HL-60 (cell line): ENCODE measurements at regions not wholly inside any gene's neighbourhood (a gene's known extent, or its start where the extent isn't known, plus 50 kb on each side); places are given as distances from the start of the nearest gene placed in this dataset.

Experiments
- DNase-seq, 2 experiments: peaks; one replicate each; pipeline ENCODE4 v3.0.0-alpha.2; 2010 to 2020; ENCODE audit warnings: low read depth in 1 of 2, low spot score in 1 of 2
- H3K27ac ChIP-seq: fragments of 250-450 bp; sonication (Bioruptor Pico); replicated peaks from 2 replicates; pipeline ENCODE4 v1.5.1; 2020; ENCODE audit warnings: mild to moderate bottlenecking, moderate library complexity
- H3K27me3 ChIP-seq: fragments of 250-450 bp; sonication (Bioruptor Pico); 2 replicates; pipeline ENCODE4 v1.5.1; 2021; ENCODE audit warnings: mild to moderate bottlenecking, moderate library complexity; ENCODE audit not compliant: insufficient read depth, poor library complexity, severe bottlenecking
- H3K4me3 ChIP-seq: replicated peaks from 2 replicates; pipeline ENCODE4 v1.5.1; 2011; ENCODE audit warnings: mild to moderate bottlenecking, control low read depth, low read length; ENCODE audit not compliant: insufficient read depth
- CTCF ChIP-seq: IDR thresholded peaks from one replicate; pipeline ENCODE4 v1.5.1; 2011; ENCODE audit warnings: low read length, control low read depth, inconsistent platforms; ENCODE audit not compliant: insufficient read depth
- GABPA ChIP-seq: IDR thresholded peaks from 2 replicates; pipeline ENCODE4 v1.6.1; 2012; ENCODE audit warnings: low read depth
- POLR2AphosphoS5 ChIP-seq: IDR thresholded peaks from 2 replicates; pipeline ENCODE4 v1.6.1; 2012; ENCODE audit warnings: low read depth
- REST ChIP-seq: IDR thresholded peaks from 2 replicates; pipeline ENCODE4 v1.6.1; 2012; ENCODE audit warnings: low read depth; ENCODE audit not compliant: insufficient replicate concordance
- SPI1 ChIP-seq: IDR thresholded peaks from 2 replicates; pipeline ENCODE4 v1.6.1; 2012; ENCODE audit warnings: low read depth, mild to moderate bottlenecking, borderline replicate concordance

- H3K4me3 ChIP-seq: no peak overlapping the region
- H3K27me3 ChIP-seq: no peaks in the 10 kb centered on the region
- no peak for TF ChIP-seq CTCF
- no peak for TF ChIP-seq POLR2AphosphoS5
- TF ChIP-seq REST: no peak
- TF ChIP-seq SPI1: no peak
- no peak for TF ChIP-seq GABPA
- H3K27ac ChIP-seq: no peak overlapping the region
- no peak for DNase-seq
Measured at GRCh38 chr7:41142904-41143473, 559.9 kb downstream of the INHBA start.

- no peaks in the 10 kb centered on the region for H3K27me3 ChIP-seq
- DNase-seq: no peak
- no peak for TF ChIP-seq POLR2AphosphoS5
- no peak overlapping the region for H3K27ac ChIP-seq
- no peak overlapping the region for H3K4me3 ChIP-seq
Measured at GRCh38 chr7:41139789-41140188, 563.1 kb downstream of the INHBA start.

- Histone ChIP-seq H3K27me3 (no peaks in the 10 kb centered on the region), H3K27ac (no peak overlapping the region), H3K4me3 (no peak overlapping the region)
- TF ChIP-seq REST (no peak), CTCF (no peak), POLR2AphosphoS5 (no peak), SPI1 (no peak), GABPA (no peak)
- no peak for DNase-seq
Measured at GRCh38 chr7:41136551-41136950, 566.3 kb downstream of the INHBA start.

- no peaks in the 10 kb centered on the region for H3K27me3 ChIP-seq
- H3K4me3 ChIP-seq: no peak overlapping the region
- no peak overlapping the region for H3K27ac ChIP-seq
- no peak for TF ChIP-seq REST
- no peak for TF ChIP-seq CTCF
- TF ChIP-seq SPI1: no peak
- no peak for TF ChIP-seq GABPA
- TF ChIP-seq POLR2AphosphoS5: no peak
- no peak for DNase-seq
Measured at GRCh38 chr7:41135511-41135910, 567.4 kb downstream of the INHBA start.
